ENCODE measurements at regions not wholly inside any gene's neighbourhood (a gene's known extent, or its start where the extent isn't known, plus 50 kb on each side); places are given as distances from the start of the nearest gene placed in this dataset.

GRCh38 chr2:39593439-39594393, 72.0 kb upstream of the TMEM178A start:
- DNase-seq: peak; percentile 7 to 20
- no peaks in the 10 kb centered on the region for H3K36me3 ChIP-seq (ENCODE audit: control insufficient read depth, insufficient read depth, low read length)
- H3K27ac ChIP-seq (ENCODE audit: low read length): no peak overlapping the region
- no peaks in the 10 kb centered on the region for H3K4me1 ChIP-seq (ENCODE audit: control insufficient read depth, insufficient read depth, low read length)
- no peaks in the 10 kb centered on the region for H3K27me3 ChIP-seq (ENCODE audit: control insufficient read depth, insufficient read depth, low read length)
- WGBS (ENCODE audit: insufficient coverage, low lambda C conversion rate): 100% methylated on average over 1 of the region's 9 CpGs
- no peaks in the 10 kb centered on the region for H3K9me3 ChIP-seq (ENCODE audit: control insufficient read depth, low read depth, low read length)
- H3K4me3 ChIP-seq (ENCODE audit: low read length): no peak overlapping the region

GRCh38 chr2:39595116-39595515, 70.6 kb upstream of the TMEM178A start:
- Histone ChIP-seq H3K4me1 (ENCODE audit: control insufficient read depth, insufficient read depth, low read length) (no peaks in the 10 kb centered on the region), H3K4me3 (ENCODE audit: low read length) (no peak overlapping the region), H3K9me3 (ENCODE audit: control insufficient read depth, low read depth, low read length) (no peaks in the 10 kb centered on the region), H3K36me3 (ENCODE audit: control insufficient read depth, insufficient read depth, low read length) (no peaks in the 10 kb centered on the region), H3K27me3 (ENCODE audit: control insufficient read depth, insufficient read depth, low read length) (no peaks in the 10 kb centered on the region), H3K27ac (ENCODE audit: low read length) (no peak overlapping the region)
- DNase-seq: no peak
- no CpG with 5 or more reads among the region's 1 CpG for WGBS (ENCODE audit: insufficient coverage, low lambda C conversion rate)

GRCh38 chr2:39597314-39597713, 68.4 kb upstream of the TMEM178A start:
- Histone ChIP-seq H3K36me3 (ENCODE audit: control insufficient read depth, insufficient read depth, low read length) (no peaks in the 10 kb centered on the region), H3K4me3 (ENCODE audit: low read length) (no peak overlapping the region), H3K4me1 (ENCODE audit: control insufficient read depth, insufficient read depth, low read length) (no peaks in the 10 kb centered on the region), H3K27me3 (ENCODE audit: control insufficient read depth, insufficient read depth, low read length) (no peaks in the 10 kb centered on the region), H3K27ac (ENCODE audit: low read length) (no peak overlapping the region), H3K9me3 (ENCODE audit: control insufficient read depth, low read depth, low read length) (no peaks in the 10 kb centered on the region)
- 83% methylated on average over 1 of the region's 3 CpGs for WGBS (ENCODE audit: insufficient coverage, low lambda C conversion rate)
- no peak for DNase-seq

- no peaks in the 10 kb centered on the region for H3K27me3 ChIP-seq (ENCODE audit: control insufficient read depth, insufficient read depth, low read length)
- H3K4me1 ChIP-seq (ENCODE audit: control insufficient read depth, insufficient read depth, low read length): no peaks in the 10 kb centered on the region
- H3K9me3 ChIP-seq (ENCODE audit: control insufficient read depth, low read depth, low read length): no peaks in the 10 kb centered on the region
- no peaks in the 10 kb centered on the region for H3K36me3 ChIP-seq (ENCODE audit: control insufficient read depth, insufficient read depth, low read length)
- no peak for DNase-seq
- WGBS (ENCODE audit: insufficient coverage, low lambda C conversion rate): no CpG with 5 or more reads among the region's 1 CpG
- H3K4me3 ChIP-seq (ENCODE audit: low read length): no peak overlapping the region
- no peak overlapping the region for H3K27ac ChIP-seq (ENCODE audit: low read length)
These were observed 63.1 kb upstream of the TMEM178A start for GRCh38 chr2:39602616-39603015.

GRCh38 chr2:39603436-39603835, 62.3 kb upstream of the TMEM178A start:
- Histone ChIP-seq H3K27me3 (ENCODE audit: control insufficient read depth, insufficient read depth, low read length) (no peaks in the 10 kb centered on the region), H3K4me1 (ENCODE audit: control insufficient read depth, insufficient read depth, low read length) (no peaks in the 10 kb centered on the region), H3K27ac (ENCODE audit: low read length) (no peak overlapping the region), H3K9me3 (ENCODE audit: control insufficient read depth, low read depth, low read length) (no peaks in the 10 kb centered on the region), H3K36me3 (ENCODE audit: control insufficient read depth, insufficient read depth, low read length) (no peaks in the 10 kb centered on the region), H3K4me3 (ENCODE audit: low read length) (no peak overlapping the region)
- no peak for DNase-seq
- 50% methylated on average over 2 of the region's 2 CpGs for WGBS (ENCODE audit: insufficient coverage, low lambda C conversion rate)

GRCh38 chr2:39604866-39605265, 60.9 kb upstream of the TMEM178A start:
- Histone ChIP-seq H3K9me3 (ENCODE audit: control insufficient read depth, low read depth, low read length) (no peaks in the 10 kb centered on the region), H3K4me3 (ENCODE audit: low read length) (no peak overlapping the region), H3K27ac (ENCODE audit: low read length) (no peak overlapping the region), H3K36me3 (ENCODE audit: control insufficient read depth, insufficient read depth, low read length) (no peaks in the 10 kb centered on the region), H3K4me1 (ENCODE audit: control insufficient read depth, insufficient read depth, low read length) (no peaks in the 10 kb centered on the region), H3K27me3 (ENCODE audit: control insufficient read depth, insufficient read depth, low read length) (no peaks in the 10 kb centered on the region)
- DNase-seq: no peak
- no CpG with 5 or more reads among the region's 4 CpGs for WGBS (ENCODE audit: insufficient coverage, low lambda C conversion rate)

GRCh38 chr2:39606585-39606984, 59.1 kb upstream of the TMEM178A start:
- no peak overlapping the region for H3K4me3 ChIP-seq (ENCODE audit: low read length)

GRCh38 chr2:39607538-39608262, 58.0 kb upstream of the TMEM178A start:
- no peak for DNase-seq
- Histone ChIP-seq H3K4me1 (ENCODE audit: control insufficient read depth, insufficient read depth, low read length) (no peaks in the 10 kb centered on the region), H3K9me3 (ENCODE audit: control insufficient read depth, low read depth, low read length) (no peaks in the 10 kb centered on the region), H3K36me3 (ENCODE audit: control insufficient read depth, insufficient read depth, low read length) (no peaks in the 10 kb centered on the region), H3K4me3 (ENCODE audit: low read length) (no peak overlapping the region), H3K27me3 (ENCODE audit: control insufficient read depth, insufficient read depth, low read length) (no peaks in the 10 kb centered on the region), H3K27ac (ENCODE audit: low read length) (no peak overlapping the region)
- no CpG with 5 or more reads among the region's 4 CpGs for WGBS (ENCODE audit: insufficient coverage, low lambda C conversion rate)

More at GRCh38 chr2:39606585-39606984, 59.1 kb upstream of the TMEM178A start:
- DNase-seq: no peak
- H3K36me3 ChIP-seq (ENCODE audit: control insufficient read depth, insufficient read depth, low read length): no peaks in the 10 kb centered on the region
- no CpG with 5 or more reads among the region's 4 CpGs for WGBS (ENCODE audit: insufficient coverage, low lambda C conversion rate)
- H3K4me1 ChIP-seq (ENCODE audit: control insufficient read depth, insufficient read depth, low read length): no peaks in the 10 kb centered on the region
- H3K27ac ChIP-seq (ENCODE audit: low read length): no peak overlapping the region
- H3K9me3 ChIP-seq (ENCODE audit: control insufficient read depth, low read depth, low read length): no peaks in the 10 kb centered on the region
- H3K27me3 ChIP-seq (ENCODE audit: control insufficient read depth, insufficient read depth, low read length): no peaks in the 10 kb centered on the region

GRCh38 chr2:39608263-39608575, 57.5 kb upstream of the TMEM178A start:
- Histone ChIP-seq H3K36me3 (ENCODE audit: control insufficient read depth, insufficient read depth, low read length) (no peaks in the 10 kb centered on the region), H3K4me1 (ENCODE audit: control insufficient read depth, insufficient read depth, low read length) (no peaks in the 10 kb centered on the region), H3K4me3 (ENCODE audit: low read length) (no peak overlapping the region), H3K27ac (ENCODE audit: low read length) (no peak overlapping the region), H3K27me3 (ENCODE audit: control insufficient read depth, insufficient read depth, low read length) (no peaks in the 10 kb centered on the region), H3K9me3 (ENCODE audit: control insufficient read depth, low read depth, low read length) (no peaks in the 10 kb centered on the region)
- DNase-seq: no peak
- WGBS (ENCODE audit: insufficient coverage, low lambda C conversion rate): no CpG with 5 or more reads among the region's 4 CpGs

GRCh38 chr2:39608686-39609441, 56.9 kb upstream of the TMEM178A start:
- no peaks in the 10 kb centered on the region for H3K4me1 ChIP-seq (ENCODE audit: control insufficient read depth, insufficient read depth, low read length)

More at GRCh38 chr2:39608686-39609441, 56.9 kb upstream of the TMEM178A start:
- Histone ChIP-seq H3K27ac (ENCODE audit: low read length) (no peak overlapping the region), H3K9me3 (ENCODE audit: control insufficient read depth, low read depth, low read length) (no peaks in the 10 kb centered on the region), H3K36me3 (ENCODE audit: control insufficient read depth, insufficient read depth, low read length) (no peaks in the 10 kb centered on the region), H3K4me3 (ENCODE audit: low read length) (no peak overlapping the region), H3K27me3 (ENCODE audit: control insufficient read depth, insufficient read depth, low read length) (no peaks in the 10 kb centered on the region)
- DNase-seq: no peak
- WGBS (ENCODE audit: insufficient coverage, low lambda C conversion rate): no CpG with 5 or more reads among the region's 6 CpGs
